ENCODE measurements at regions not wholly inside any gene's neighbourhood (a gene's known extent, or its start where the extent isn't known, plus 50 kb on each side); places are given as distances from the start of the nearest gene placed in this dataset.

DNA sequence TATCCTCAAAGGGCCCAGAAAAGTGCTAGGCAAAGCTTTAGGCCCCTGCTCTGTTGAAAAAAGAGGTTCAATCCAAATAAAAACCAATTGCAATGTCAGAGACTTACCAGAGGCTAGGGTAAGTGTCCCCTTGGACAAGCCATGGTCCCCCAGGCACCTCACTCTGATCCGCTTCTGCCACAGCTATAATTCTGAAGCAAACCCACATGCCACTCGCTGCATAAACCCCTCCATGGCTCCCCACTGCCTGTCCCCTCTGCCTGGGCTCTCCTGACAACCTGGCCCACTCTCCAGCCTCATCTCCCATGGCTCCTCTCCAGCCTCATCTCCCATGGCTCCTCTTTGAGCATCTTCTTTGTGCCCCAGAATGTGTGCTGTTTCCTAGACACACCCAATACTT lies 169.6 kb upstream of the TLE3 start:
- TF ChIP-seq, protein P1, sequence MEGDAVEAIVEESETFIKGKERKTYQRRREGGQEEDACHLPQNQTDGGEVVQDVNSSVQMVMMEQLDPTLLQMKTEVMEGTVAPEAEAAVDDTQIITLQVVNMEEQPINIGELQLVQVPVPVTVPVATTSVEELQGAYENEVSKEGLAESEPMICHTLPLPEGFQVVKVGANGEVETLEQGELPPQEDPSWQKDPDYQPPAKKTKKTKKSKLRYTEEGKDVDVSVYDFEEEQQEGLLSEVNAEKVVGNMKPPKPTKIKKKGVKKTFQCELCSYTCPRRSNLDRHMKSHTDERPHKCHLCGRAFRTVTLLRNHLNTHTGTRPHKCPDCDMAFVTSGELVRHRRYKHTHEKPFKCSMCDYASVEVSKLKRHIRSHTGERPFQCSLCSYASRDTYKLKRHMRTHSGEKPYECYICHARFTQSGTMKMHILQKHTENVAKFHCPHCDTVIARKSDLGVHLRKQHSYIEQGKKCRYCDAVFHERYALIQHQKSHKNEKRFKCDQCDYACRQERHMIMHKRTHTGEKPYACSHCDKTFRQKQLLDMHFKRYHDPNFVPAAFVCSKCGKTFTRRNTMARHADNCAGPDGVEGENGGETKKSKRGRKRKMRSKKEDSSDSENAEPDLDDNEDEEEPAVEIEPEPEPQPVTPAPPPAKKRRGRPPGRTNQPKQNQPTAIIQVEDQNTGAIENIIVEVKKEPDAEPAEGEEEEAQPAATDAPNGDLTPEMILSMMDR (IDR thresholded peaks at IDR 0.05; ENCODE audit: low read depth, low read length, missing control alignments), result no peak
- no peak overlapping the region for H3K4me3 ChIP-seq (replicated peaks; ENCODE audit: low read depth, low read length)
- no peak for DNase-seq (ENCODE audit: extremely low read depth, low read depth)

- DNase-seq (ENCODE audit: extremely low read depth, low read depth), result no peak
- TF ChIP-seq, protein P1 (IDR thresholded peaks at IDR 0.05; ENCODE audit: low read depth, low read length, missing control alignments), result no peak
- H3K4me3 ChIP-seq (replicated peaks; ENCODE audit: low read depth, low read length), result no peak overlapping the region
Measured at GRCh38 chr15:70266412-70267121, 168.8 kb upstream of the TLE3 start.

DNA sequence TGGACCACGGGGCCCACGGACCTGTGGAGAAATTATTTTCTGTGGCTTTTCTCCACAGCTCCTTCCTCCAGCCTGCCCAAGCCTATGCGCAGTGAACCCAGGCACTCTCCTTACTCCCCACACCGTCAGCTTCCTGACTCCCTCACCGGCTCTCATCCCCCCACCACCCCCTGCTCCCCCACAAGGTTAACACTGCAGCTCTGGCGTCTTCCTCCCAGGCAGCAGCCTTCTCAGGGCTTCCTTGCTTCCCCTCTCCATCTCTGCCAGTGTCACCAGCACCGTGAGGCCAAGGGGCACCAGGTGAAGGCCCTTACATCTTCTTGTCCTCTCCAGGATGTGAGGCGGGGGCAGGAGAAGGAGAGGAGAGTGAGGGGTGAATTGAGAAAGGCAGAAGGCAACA lies 168.3 kb upstream of the TLE3 start:
- no peak for DNase-seq (ENCODE audit: extremely low read depth, low read depth)
- H3K4me3 ChIP-seq (replicated peaks; ENCODE audit: low read depth, low read length), result no peak overlapping the region
- TF ChIP-seq, protein P1 (IDR thresholded peaks at IDR 0.05; ENCODE audit: low read depth, low read length, missing control alignments), result no peak

GRCh38 chr15:70265466-70265978 lies 167.8 kb upstream of the TLE3 start:
- DNase-seq (ENCODE audit: extremely low read depth, low read depth), result no peak
- no peak overlapping the region for H3K4me3 ChIP-seq (replicated peaks; ENCODE audit: low read depth, low read length)
- TF ChIP-seq, protein P1 (IDR thresholded peaks at IDR 0.05; ENCODE audit: low read depth, low read length, missing control alignments), result peak; percentile 15

- TF ChIP-seq, protein P1 (IDR thresholded peaks at IDR 0.05; ENCODE audit: low read depth, low read length, missing control alignments), result no peak
- DNase-seq (ENCODE audit: extremely low read depth, low read depth), result no peak
- H3K4me3 ChIP-seq (replicated peaks; ENCODE audit: low read depth, low read length), result no peak overlapping the region
Measured at GRCh38 chr15:70264738-70265465, 167.2 kb upstream of the TLE3 start.

GRCh38 chr15:70264014-70264582 lies 166.4 kb upstream of the TLE3 start:
- no peak for DNase-seq (ENCODE audit: extremely low read depth, low read depth)
- H3K4me3 ChIP-seq (replicated peaks; ENCODE audit: low read depth, low read length), result no peak overlapping the region

More at GRCh38 chr15:70264014-70264582, 166.4 kb upstream of the TLE3 start:
- TF ChIP-seq, protein P1 (IDR thresholded peaks at IDR 0.05; ENCODE audit: low read depth, low read length, missing control alignments), result no peak
